Transverse colon (tissue), 4 donors: ENCODE measurements at regions not wholly inside any gene's neighbourhood (a gene's known extent, or its start where the extent isn't known, plus 50 kb on each side); places are given as distances from the start of the nearest gene placed in this dataset.

Experiments used
- DNase-seq: peaks from one replicate; pipeline ENCODE4 v3.0.0-alpha.2; 2019
- H3K27ac ChIP-seq, 4 donors: fragments of 200-600 bp; sonication (generic); 2 replicates each; pipeline ENCODE4 v1.5.1; 2016 to 2018; ENCODE audit warnings: inconsistent platforms in 4 of 4
- H3K27me3 ChIP-seq: fragments of 200-600 bp; sonication (generic); 2 replicates; pipeline ENCODE4 v1.5.1; 2017; ENCODE audit warnings: inconsistent platforms
- H3K36me3 ChIP-seq, 4 donors: fragments of 200-600 bp; sonication (generic); 2 replicates each; pipeline ENCODE4 v1.5.1; 2017 to 2019; ENCODE audit warnings: inconsistent platforms in 4 of 4
- H3K4me1 ChIP-seq, 4 donors: fragments of 200-600 bp; sonication (generic); 2 replicates each; pipeline ENCODE4 v1.5.1; 2017 to 2020; ENCODE audit warnings: inconsistent platforms in 4 of 4
- H3K4me3 ChIP-seq, 4 donors: fragments of 200-600 bp; sonication (generic); 1 replicate in 1 of 4; 2 replicates in 3 of 4; pipeline versions ENCODE4 v1.5.1 to v1.6.1; 2017 to 2019; ENCODE audit warnings: inconsistent platforms in 4 of 4
- H3K9me3 ChIP-seq, 2 donors: fragments of 200-600 bp; sonication (generic); 2 replicates each; pipeline ENCODE4 v1.5.1; 2017 to 2019; ENCODE audit warnings: inconsistent platforms in 2 of 2
- EP300 ChIP-seq: sonication (generic); formaldehyde crosslinking; IDR thresholded peaks from one replicate; pipeline ENCODE4 v1.6.1; 2017; ENCODE audit warnings: antibody characterized with exemption, low read depth
- POLR2A ChIP-seq: fragments of 450-650 bp; IDR thresholded peaks from one replicate; pipeline ENCODE4 v1.6.1; 2016; ENCODE audit warnings: antibody characterized with exemption, mild to moderate bottlenecking, moderate library complexity
- POLR2AphosphoS5 ChIP-seq, 3 donors: sonication (generic); formaldehyde crosslinking; IDR thresholded peaks; one replicate each; pipeline ENCODE4 v1.6.1; 2016; ENCODE audit warnings: antibody characterized with exemption in 3 of 3
- WGBS, 2 donors: methylation state at CpG; one replicate each; pipeline ENCODE4 v1.1.5; 2018; ENCODE audit warnings: low coverage in 1 of 2; 5-methylcytosine and 5-hydroxymethylcytosine counted together
- in situ Hi-C, 4 donors: fragments of 200-750 bp; cut with MboI; loops; one replicate each; pipeline versions ENCODE4 v1.15.0 to v1.15.1; 2017; ENCODE audit warnings: low sequenced_read_pairs in 3 of 4, low pct_ligation_motif_present in 1 of 4, low pct_unique_long_range_greater_than_20kb in 1 of 4
- intact Hi-C: fragments of 100-400 bp; cut with DNase I; formaldehyde crosslinking; loops from one replicate; pipeline ENCODE4 v1.15.1; 2023; ENCODE audit warnings: low total_unique reads
- TF ChIP-seq, protein P1 (sequence below), 5 experiments: fragments of 200-600 bp in 3 of 5; fragments of 450-650 bp in 2 of 5; sonication (generic) in 3 of 5; IDR thresholded peaks; 1 replicate in 2 of 5; 2 replicates in 3 of 5; pipeline ENCODE4 v1.5.1; 2016 to 2017; ENCODE audit warnings: antibody characterized with exemption in 5 of 5, inconsistent platforms in 3 of 5, mild to moderate bottlenecking in 2 of 5, moderate library complexity in 1 of 5

DNA sequence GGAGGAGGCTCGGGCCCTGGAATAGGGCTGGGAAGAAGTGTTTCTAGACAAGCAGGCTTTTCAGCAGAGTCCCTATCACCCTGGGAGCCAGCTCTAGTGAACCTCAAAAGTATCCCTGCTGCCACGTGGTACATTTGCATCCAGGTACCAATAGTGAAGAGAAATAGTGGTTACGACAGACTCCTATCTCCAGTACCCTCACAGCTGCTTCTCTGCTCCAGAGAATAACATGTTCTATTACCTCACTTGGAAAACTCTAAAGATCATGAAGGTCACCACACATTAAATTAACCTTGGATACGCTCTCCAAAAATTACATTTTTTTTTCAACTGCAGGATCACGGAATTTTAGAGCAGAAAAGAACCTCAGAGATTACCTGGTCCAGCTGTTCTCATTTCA, 230.4 kb upstream of the PLD5 start:
- WGBS, 2 donors: 74 to 79% methylated on average over 3 to 5 of the region's 5 CpGs
- Histone ChIP-seq H3K4me3 (no peak overlapping the region), H3K9me3 (peaks cover 3% of the 10 kb centered on the region in 2 donors), H3K36me3 (no peaks in the 10 kb centered on the region), H3K27me3 (no peaks in the 10 kb centered on the region), H3K27ac (no peak overlapping the region), H3K4me1 (no peaks in the 10 kb centered on the region)
- TF ChIP-seq POLR2A: no peak
- no peak for TF ChIP-seq POLR2AphosphoS5 (IDR thresholded peaks at IDR 0.05)
- TF ChIP-seq, protein P1, sequence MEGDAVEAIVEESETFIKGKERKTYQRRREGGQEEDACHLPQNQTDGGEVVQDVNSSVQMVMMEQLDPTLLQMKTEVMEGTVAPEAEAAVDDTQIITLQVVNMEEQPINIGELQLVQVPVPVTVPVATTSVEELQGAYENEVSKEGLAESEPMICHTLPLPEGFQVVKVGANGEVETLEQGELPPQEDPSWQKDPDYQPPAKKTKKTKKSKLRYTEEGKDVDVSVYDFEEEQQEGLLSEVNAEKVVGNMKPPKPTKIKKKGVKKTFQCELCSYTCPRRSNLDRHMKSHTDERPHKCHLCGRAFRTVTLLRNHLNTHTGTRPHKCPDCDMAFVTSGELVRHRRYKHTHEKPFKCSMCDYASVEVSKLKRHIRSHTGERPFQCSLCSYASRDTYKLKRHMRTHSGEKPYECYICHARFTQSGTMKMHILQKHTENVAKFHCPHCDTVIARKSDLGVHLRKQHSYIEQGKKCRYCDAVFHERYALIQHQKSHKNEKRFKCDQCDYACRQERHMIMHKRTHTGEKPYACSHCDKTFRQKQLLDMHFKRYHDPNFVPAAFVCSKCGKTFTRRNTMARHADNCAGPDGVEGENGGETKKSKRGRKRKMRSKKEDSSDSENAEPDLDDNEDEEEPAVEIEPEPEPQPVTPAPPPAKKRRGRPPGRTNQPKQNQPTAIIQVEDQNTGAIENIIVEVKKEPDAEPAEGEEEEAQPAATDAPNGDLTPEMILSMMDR (IDR thresholded peaks at IDR 0.05): no peak
- TF ChIP-seq EP300: no peak
- in situ Hi-C loops: no loop called here
- intact Hi-C loops: no loop called here
- DNase-seq: no peak

DNA sequence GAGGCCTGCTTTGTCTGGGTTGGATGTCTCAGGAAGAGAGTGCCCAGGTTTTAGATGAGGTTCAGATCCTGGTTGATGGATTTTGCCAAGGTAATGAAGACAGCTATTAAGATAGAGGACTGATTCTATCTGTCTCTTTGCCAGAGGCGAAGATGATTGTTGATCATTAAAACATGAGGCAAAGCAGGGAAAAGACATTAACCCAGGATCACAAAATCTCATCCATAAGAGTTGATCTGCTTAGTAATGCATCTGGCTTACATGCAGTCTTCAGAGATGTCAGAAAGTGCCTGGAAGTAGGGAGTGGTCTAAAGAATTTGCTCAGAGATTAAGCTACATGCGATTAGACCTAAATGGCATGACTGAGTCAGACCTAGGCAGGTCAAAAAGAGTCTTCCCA, 229.6 kb upstream of the PLD5 start:
- TF ChIP-seq EP300: no peak
- TF ChIP-seq POLR2AphosphoS5 (IDR thresholded peaks at IDR 0.05): no peak
- TF ChIP-seq POLR2A: no peak
- TF ChIP-seq, protein P1 (IDR thresholded peaks at IDR 0.05): no peak
- DNase-seq: no peak
- Histone ChIP-seq H3K36me3 (no peaks in the 10 kb centered on the region), H3K4me1 (no peaks in the 10 kb centered on the region), H3K27me3 (no peaks in the 10 kb centered on the region), H3K27ac (no peak overlapping the region), H3K9me3 (peaks cover 3% of the 10 kb centered on the region in 2 donors), H3K4me3 (no peak overlapping the region)
- 67 to 85% methylated on average over 2 of the region's 2 CpGs for WGBS, 2 donors
- in situ Hi-C loops (no loop called here), intact Hi-C loops (no loop called here)

DNA sequence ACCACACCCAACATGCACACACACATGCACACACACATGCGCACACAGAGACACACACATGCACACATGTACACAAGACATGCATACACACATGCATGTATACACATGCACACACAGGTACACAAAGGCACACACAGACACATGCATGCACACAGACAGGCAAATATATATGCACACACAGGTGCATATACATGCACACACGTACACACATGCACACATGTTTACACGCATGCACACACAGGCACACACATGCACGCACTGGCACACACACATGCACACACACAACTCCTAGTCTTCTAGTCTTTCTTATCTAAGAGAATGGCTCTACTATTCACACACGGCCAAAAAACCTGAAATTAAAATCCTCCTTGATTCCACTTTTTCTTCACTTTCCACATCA, 222.7 kb upstream of the PLD5 start:
- in situ Hi-C loops: no loop called here
- 67 to 95% methylated on average over 4 to 5 of the region's 5 CpGs for WGBS, 2 donors

DNA sequence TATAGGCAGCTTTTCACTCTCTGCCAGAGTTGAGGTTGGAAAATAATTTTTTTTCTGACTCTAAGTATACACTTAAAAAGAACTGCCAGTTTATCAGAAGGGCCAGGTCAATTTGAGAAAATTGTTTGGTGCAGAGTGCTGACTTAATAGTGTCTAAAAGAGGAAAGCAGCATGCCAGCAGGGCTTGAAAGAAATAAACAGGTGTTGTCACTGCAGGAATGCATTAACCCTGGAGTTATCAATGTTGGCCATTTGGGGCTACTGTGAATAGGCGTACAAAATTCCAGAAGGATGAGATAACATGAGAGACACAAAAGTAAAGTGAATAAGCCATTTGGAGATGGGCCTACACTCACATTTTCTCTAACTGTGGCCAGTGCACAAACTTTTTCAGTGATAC, 220.6 kb upstream of the PLD5 start:
- in situ Hi-C loops: no loop called here
- WGBS, 2 donors: 80 to 95% methylated on average over 1 of the region's 1 CpG
- Histone ChIP-seq H3K9me3 (peaks cover 0 to 3% of the 10 kb centered on the region in 2 donors), H3K4me3 (no peak overlapping the region), H3K27me3 (no peaks in the 10 kb centered on the region), H3K36me3 (no peaks in the 10 kb centered on the region), H3K27ac (no peak overlapping the region), H3K4me1 (no peaks in the 10 kb centered on the region)
- DNase-seq: no peak
- intact Hi-C loops: no loop called here
- TF ChIP-seq, protein P1 (IDR thresholded peaks at IDR 0.05): no peak
- TF ChIP-seq POLR2AphosphoS5 (IDR thresholded peaks at IDR 0.05) (no peak), EP300 (no peak), POLR2A (no peak)

More for the DNA sequence above, 222.7 kb upstream of the PLD5 start:
- TF ChIP-seq, protein P1 (IDR thresholded peaks at IDR 0.05): no peak
- TF ChIP-seq POLR2A (no peak), EP300 (no peak), POLR2AphosphoS5 (IDR thresholded peaks at IDR 0.05) (no peak)
- Histone ChIP-seq H3K9me3 (no peaks in the 10 kb centered on the region), H3K36me3 (no peaks in the 10 kb centered on the region), H3K27me3 (no peaks in the 10 kb centered on the region), H3K27ac (no peak overlapping the region), H3K4me3 (no peak overlapping the region), H3K4me1 (no peaks in the 10 kb centered on the region)
- intact Hi-C loops: no loop called here
- DNase-seq: no peak
